NCI-H1694 (cell line): ENCODE measurements at regions not wholly inside any gene's neighbourhood (a gene's known extent, or its start where the extent isn't known, plus 50 kb on each side); places are given as distances from the start of the nearest gene placed in this dataset.

Experiments used
- DNase-seq: peaks from one replicate; lab custom pipeline; 2025; lab: John Stamatoyannopoulos, UW

DNA sequence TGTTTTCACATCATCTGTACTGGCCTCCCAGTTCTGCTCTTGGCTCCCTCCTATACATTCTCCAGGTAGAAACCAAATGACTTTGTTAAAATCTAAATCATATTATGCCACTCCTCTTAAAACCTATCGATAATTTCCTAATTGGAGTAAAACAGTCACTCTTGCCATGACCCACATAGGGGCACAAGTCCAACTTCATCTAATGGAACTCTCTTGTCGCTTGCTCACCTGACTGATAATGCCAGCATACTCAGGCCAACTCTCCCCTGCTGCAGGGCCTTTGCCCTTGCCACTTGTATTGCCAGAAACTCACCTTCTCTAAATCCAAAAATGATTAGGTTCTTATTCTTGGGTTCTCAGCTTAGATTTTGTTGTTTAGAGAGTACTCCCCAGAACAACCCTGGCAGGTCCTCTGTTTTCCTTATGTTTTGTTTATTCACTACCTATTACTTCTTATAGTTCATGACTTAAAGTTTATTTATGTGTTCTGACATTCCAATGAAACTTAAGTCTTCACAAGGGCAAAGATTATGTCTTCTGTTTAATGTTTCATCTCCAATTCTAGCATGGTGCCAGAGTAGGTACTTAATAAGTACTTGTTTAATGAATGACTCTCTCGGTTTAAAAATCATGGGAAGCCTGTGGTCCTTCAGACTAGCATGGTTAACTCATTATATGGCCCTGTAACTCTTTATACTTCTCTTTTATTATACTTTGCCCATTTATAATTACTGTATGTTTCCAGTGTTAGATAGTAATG is 345.9 kb upstream of the SMIM30 start:
- DNase-seq: no peak

GRCh38 chr7:113460067-113460466 is 341.7 kb upstream of the SMIM30 start:
- DNase-seq: no peak

DNA sequence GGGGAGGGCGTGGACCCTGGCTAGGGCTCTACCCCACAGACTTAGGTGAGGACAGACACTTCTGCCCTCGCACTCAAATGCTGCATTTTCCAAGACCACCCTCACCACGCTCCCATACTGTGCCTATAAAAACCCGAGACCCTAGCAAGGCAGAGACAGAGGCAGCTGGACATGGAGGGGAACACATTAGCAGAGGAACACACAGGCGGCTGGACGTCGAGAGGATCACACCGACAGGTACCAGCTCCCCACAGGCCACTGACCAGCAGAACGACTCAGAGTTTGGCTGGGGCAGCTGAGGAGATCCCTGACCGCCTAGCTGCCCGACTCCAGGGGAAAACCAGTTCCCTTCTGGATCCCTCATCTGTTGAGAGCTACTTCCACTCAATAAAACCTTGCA is 338.2 kb upstream of the SMIM30 start:
- DNase-seq: no peak

DNA sequence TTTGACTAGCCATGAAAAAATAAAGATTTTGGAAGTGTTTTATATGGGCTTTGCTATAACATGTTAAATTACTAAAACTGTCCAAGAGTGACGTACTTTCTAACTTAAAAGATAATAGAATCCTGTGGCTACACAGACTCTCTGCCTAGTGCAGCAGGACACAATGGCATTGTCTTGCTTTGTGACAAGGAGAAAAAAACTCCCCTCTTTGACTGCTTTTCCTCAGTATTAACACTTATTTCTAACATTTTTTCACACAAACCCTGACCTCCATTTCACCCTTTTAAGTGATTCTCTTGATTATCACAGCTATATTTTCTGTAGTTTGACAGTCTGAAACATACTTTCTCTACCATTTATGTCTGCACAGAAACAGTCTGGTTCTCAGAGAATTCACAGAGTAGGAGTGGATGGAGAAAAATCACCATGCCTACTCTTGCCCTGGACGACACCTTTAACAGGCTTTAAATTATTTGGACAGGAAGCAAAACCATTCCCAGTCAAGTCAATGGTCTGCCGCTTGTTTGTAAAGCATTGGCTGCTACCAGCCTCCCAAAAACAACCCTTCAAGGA is 336.3 kb upstream of the SMIM30 start:
- DNase-seq: no peak

- DNase-seq: no peak
These were observed 333.9 kb upstream of the SMIM30 start for GRCh38 chr7:113452245-113452644.

DNA sequence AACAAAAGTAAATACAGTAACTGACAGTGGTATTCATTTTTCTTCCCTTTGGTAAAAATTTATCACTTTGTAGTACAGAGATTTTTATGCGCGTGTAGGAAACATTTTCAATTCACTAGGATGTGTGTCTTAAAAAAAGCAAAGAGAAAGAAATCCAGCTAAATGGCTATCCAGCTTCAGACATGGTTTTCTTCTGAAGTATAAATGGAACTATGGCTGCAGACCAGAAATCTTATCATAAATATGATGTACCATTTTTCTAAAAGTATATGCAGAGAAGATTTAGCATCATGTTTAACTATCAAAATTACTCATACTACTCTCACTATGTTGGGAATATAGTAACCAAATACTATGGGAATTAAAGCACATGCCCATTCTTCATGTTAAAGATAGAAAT is 328.4 kb upstream of the SMIM30 start:
- DNase-seq: no peak

- no peak for DNase-seq
These were observed 328.0 kb upstream of the SMIM30 start for GRCh38 chr7:113446391-113446790.

DNA sequence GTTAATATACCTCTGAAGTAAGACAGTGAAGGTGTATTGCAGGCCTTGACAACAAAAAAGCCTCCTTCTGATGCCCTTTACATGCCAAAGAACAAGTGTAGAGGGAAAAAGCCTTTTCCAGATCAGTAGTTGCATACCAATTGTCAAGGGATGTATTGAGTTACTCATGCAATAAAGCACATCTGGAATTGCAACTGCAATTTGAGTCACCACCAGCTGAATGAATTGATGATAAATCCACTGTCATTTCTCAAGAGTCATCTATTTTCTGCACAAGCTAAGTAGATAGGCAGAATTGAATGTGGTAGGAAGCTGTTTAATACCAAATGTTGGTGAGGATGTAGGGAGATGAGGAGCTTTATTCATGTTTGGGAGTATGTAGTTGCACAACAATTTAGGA is 325.9 kb upstream of the SMIM30 start:
- DNase-seq: no peak

- DNase-seq: no peak
These were observed 321.8 kb upstream of the SMIM30 start for GRCh38 chr7:113440173-113440572.

- no peak for DNase-seq
These were observed 313.1 kb upstream of the SMIM30 start for GRCh38 chr7:113431406-113431805.

DNA sequence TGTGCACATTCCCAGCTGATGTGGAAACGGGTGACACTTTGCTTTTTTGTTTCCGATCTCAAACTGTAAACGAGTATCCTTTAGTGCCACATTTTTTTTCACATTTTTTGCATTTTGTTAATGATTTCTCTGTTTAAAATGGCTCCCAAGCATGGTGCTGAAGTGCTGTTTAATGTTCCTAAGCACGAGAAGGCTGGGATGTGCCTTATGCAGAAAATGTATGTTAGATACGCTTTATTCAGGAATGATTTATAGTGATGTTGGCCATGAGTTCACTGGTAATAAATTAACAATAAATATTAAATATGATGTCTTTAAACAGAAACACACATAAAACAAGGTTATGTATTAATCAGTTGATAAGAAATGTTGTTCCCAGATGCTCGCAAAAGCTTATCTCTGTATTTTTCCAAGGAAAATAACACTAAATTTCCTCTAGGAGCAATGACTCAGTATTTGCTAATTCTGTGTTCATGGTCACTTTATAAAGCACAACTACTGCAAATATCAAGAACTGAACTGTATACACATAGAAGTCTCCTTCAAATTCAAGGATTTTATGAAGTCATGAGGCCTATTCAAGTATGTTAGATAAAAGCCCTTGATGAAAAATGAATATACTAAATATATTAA is 305.9 kb upstream of the SMIM30 start:
- DNase-seq: no peak

GRCh38 chr7:113421696-113422330 is 303.5 kb upstream of the SMIM30 start:
- peak; percentile 95 for DNase-seq

DNA sequence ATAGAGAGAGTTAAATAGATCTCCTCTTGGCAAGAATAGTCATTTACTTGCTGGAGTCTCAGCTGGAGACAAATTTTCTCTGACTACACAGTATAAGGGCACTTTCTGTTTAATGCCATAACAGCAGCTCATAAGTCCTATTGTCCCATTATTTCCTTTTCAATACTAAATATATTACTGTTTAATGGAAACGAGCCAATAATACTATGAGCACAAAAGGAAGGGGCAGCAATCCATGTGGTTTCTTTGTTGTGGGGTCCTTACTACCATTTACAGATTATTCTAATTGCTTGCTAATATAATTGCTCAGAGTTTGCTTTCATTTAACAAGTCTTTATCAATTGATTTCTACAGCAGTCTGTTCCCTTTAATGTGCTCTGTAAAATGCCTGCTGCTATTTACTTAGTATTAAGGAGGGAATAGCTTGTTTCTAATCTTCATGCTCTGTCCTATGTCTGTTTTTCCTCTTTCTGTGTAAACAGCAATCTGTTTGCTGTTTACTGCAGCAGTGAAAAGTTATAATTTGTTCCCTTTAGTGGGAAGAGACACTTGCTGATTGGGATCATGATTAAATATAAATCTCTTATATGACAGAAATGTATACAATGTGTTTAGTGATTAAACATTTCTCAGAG is 296.2 kb upstream of the SMIM30 start:
- DNase-seq: no peak

DNA sequence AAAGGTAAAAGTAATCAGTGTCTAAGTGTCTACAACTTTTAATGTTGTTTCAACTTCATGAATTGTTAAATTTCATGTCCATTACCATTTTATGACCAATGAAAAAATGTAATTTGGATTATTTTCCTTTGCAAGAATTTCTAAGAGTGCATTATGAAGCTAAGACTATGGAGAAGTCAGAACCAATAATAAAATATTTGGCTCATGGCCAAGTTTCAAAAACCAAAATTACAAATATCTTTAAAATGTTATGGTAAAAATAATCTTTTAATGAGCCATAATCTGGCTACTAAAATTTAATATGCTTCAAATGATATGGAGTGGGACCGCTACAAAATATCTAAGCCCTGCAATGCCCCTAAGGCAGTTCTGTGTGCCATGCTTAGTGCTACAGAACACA is 294.1 kb upstream of the SMIM30 start:
- DNase-seq: no peak

DNA sequence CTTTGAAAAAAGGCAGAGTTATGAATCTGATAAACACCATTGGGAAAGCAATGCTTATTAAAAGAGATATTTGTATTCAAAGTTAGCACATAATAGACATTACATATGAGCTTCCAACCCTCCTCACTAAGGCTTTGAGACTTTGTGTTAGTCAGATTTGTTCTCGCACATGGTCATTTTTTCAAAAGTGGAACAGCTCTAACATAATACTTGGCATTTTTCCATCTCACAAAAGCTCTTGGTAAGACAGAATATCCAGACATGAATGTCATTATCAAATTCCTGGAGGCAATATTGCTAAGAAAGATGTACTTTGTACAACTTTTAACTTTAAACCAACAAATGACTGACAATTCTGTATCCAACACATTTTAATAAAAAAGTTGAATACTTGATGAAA is 292.4 kb upstream of the SMIM30 start:
- no peak for DNase-seq

- no peak for DNase-seq
These were observed 290.6 kb upstream of the SMIM30 start for GRCh38 chr7:113408999-113409398.

- DNase-seq: no peak
These were observed 287.1 kb upstream of the SMIM30 start for GRCh38 chr7:113405296-113406056.

DNA sequence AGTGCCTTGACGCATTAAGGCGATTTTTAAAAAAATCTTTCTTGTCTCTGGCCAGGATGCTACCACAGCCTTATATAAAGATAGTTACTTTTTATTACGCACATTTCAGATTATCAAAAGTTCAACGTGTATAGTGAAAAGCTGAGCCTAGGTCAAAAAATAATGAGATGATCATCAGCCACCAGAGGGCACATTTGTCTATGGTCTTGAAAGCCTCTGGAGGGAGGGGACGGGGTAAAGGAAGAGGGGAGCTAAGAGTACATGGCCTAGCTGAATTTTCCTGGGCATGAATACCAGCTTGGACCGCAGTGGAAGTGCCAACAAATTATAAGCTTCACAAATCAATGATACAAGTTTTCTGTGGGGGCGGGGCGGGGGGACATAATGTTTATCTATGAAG is 285.9 kb upstream of the SMIM30 start:
- no peak for DNase-seq

GRCh38 chr7:113402482-113402881 is 284.1 kb upstream of the SMIM30 start:
- DNase-seq: no peak

DNA sequence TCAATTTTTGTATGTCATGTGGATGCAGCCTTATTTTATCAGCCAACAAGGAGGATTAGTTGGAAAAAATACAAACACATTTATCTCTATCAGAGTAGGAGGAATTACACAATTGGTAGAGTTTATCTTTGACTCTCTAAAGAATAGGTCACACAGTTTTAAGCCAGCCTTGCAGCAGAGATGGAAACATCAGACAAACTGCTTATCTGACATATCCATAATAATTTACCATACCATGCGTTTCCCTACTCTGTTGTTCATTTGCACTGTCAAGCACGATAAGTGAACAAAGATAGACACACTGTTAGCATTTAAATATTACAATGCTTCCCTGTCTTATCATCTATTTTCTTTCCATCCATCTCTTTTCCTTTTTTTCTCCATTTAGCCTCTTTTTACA is 283.7 kb upstream of the SMIM30 start:
- DNase-seq: no peak

GRCh38 chr7:113394856-113395255 is 276.5 kb upstream of the SMIM30 start:
- no peak for DNase-seq
